ENCODE measurements at regions not wholly inside any gene's neighbourhood (a gene's known extent, or its start where the extent isn't known, plus 50 kb on each side); places are given as distances from the start of the nearest gene placed in this dataset.

GRCh38 chr6:121649951-121650350, 214.5 kb downstream of the GJA1 start:
- TF ChIP-seq, protein P1, sequence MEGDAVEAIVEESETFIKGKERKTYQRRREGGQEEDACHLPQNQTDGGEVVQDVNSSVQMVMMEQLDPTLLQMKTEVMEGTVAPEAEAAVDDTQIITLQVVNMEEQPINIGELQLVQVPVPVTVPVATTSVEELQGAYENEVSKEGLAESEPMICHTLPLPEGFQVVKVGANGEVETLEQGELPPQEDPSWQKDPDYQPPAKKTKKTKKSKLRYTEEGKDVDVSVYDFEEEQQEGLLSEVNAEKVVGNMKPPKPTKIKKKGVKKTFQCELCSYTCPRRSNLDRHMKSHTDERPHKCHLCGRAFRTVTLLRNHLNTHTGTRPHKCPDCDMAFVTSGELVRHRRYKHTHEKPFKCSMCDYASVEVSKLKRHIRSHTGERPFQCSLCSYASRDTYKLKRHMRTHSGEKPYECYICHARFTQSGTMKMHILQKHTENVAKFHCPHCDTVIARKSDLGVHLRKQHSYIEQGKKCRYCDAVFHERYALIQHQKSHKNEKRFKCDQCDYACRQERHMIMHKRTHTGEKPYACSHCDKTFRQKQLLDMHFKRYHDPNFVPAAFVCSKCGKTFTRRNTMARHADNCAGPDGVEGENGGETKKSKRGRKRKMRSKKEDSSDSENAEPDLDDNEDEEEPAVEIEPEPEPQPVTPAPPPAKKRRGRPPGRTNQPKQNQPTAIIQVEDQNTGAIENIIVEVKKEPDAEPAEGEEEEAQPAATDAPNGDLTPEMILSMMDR (IDR thresholded peaks at IDR 0.05): no peak
- TF ChIP-seq POLR2AphosphoS5 (IDR thresholded peaks at IDR 0.05): no peak

Data from suprapubic skin (tissue), 3 donors.